NCI-H146 treated with DMSO at 0.1 percent for 48 hours (cell line): ENCODE measurements at regions not wholly inside any gene's neighbourhood (a gene's known extent, or its start where the extent isn't known, plus 50 kb on each side); places are given as distances from the start of the nearest gene placed in this dataset.

Experiments used
- DNase-seq: peaks from one replicate; lab custom pipeline; 2025; ENCODE audit not compliant: unreplicated experiment; lab: John Stamatoyannopoulos, UW

GRCh38 chr9:78848061-78848460 is 551.1 kb downstream of the PSAT1 start:
- peak; percentile 3 for DNase-seq

- no peak for DNase-seq
These were observed 559.2 kb downstream of the PSAT1 start for GRCh38 chr9:78856144-78856543.

- no peak for DNase-seq
These were observed 559.9 kb downstream of the PSAT1 start for GRCh38 chr9:78856781-78857180.

DNA sequence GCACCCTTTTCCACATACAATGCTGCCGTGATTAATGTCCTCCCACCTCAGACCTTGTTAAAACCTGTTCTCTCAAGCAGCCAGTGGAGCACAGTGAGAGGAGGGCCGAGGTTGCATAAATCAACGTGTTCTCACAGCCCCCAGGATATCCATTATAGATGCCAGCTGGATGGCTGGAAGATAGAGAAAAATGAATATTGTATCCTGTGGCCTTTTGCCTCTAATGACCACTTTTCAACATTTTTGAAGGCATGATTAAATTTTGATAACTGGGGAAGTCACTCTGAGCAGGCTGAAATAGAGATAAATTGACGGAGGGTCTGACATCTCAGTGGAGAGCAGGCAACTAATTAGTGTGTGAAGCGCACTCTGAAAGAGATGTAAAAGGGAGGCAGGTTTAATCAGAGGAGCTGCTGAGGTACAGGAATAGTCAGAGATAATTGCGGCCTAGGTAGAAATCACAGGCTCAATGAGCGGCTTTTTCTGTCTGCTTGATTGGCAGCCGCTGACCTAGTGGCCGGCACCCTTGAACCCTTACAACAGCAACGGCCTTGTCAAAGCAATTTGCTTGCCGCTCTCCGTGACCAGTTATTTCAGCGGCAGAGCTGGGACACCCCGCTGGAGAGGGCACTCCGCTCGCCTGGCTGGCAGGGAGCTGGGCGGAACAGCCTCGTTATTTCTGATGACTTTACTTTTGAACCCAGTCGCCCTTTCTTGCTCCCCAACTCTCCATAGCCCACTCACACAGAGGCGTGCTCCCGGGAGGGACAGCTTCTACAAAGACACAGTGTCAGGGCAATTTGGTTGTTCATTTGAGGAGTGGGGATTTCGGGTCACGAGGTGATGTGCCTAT is 560.7 kb downstream of the PSAT1 start:
- peak; percentile 44 for DNase-seq

DNA sequence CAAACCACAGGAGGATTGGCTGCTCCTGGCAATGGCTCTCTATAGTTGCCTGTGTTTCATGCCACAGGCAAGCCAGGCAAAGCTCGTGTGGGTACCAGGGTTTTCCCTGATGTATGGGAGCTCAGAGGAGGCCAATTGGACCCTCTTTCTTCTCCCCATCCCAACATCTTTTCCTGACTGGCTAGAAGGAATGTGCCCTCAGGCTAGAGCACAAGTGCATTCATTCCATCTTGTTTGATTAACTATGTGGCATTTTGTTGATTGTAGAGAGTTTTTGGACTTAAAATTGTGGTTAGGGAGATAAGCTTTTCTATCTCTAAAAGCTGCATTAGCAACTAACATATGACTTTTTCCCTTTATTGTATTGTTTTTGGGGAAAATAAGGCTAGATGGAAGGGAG is 561.3 kb downstream of the PSAT1 start:
- DNase-seq: no peak

DNA sequence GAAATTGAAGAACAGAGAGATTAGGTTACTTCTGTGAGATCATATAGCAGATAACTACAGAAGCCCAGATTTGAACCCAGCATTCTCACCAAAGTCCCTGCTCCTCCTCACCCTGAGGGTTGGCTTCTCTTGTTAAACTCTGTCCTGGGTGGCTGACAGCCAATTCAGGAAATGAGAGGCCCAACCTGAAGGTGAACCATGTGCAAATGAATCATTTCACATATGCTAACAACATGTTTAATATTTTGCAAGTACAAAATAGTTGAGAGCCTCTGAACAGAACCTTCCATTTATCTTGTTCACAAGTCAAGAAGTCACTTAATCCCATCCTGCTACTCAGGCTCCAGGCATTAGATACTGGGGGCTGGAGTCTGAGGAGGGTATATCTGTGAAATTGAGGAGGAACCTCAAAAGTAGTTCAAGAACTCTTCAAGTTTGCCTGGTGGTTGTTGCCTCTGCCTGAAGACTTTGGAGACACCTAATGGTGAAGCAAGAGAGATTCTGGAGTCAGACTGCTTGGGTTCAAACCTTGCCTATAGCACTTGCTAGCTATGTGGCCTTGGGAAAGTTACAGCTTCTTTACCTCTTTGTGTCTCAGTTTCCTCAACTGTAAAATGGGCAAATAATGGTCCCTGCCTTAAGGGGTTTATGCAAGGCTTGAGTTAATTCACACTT is 564.0 kb downstream of the PSAT1 start:
- no peak for DNase-seq

DNA sequence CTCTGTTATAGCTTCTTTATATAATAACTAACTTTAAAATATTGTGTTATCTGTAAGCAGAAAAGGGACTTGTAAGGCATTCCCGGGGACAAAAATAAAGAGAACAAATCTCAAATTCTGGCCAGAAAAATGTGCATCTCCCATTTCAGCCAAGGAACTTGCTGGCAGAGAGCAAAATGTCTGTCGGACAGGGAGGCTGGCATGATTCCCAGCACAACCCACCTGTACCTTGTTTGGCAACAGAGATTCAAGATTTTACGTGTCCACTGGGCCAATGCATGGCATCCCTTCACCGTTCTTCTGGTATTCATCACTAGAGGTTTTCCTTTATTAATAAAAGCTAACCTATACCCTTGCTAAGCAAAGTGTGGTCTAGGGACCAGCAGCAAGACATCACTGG is 566.6 kb downstream of the PSAT1 start:
- DNase-seq: no peak

GRCh38 chr9:78865737-78866136 is 568.8 kb downstream of the PSAT1 start:
- DNase-seq: no peak

GRCh38 chr9:78866207-78867132 is 569.5 kb downstream of the PSAT1 start:
- no peak for DNase-seq

DNA sequence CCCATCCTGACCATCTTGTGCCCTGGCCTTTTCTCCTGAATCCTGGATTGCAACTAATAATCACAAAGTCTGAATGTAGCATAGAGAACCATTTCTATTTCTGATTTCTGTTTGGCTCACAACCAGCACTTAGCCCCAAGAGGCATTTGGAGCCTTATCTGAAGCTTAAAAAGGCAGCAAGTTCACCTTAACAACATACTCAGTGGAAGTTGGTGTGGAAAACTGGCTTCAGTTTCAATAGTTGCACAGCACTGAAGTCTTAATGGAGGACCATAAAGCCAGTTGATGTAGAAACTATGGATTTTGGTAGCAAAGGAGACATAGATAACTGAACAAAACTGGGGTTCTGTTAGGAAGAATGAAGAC is 574.1 kb downstream of the PSAT1 start:
- no peak for DNase-seq

- DNase-seq: no peak
These were observed 574.8 kb downstream of the PSAT1 start for GRCh38 chr9:78871452-78872331.

- DNase-seq: no peak
These were observed 577.1 kb downstream of the PSAT1 start for GRCh38 chr9:78874061-78874460.

DNA sequence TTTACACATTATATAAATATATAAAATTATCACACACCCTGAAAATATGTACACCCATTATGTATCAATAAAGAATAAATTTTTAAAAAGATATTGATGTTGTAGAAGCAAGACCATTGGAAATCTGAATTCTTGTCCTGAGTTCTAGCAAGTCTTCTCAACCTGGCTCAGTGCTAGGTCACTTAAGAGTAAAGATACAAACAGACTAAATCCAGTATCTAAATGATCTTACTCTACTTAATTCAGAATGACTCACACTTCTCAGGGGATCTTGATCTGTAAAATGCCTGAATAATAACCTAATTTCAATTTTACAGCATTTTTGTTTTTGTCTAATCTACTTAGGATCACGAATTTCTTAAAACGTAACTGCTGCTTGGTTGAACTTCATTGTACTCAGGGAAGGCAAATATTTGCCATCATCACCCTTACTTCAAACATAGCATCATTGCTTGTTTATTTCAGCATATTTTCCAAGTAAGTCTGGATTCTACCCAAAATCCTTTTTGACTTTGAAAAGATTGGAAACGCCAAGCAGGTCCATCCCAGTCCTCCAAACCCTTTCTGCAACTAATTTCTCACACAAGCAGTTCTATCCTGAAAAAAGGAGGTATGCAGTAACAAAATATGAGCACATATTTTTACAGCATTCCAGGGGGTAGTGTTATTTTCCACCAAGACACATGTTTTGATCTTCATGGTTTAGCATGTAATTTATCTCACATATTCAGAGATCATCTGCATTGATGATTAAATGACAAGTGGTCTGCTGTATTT is 582.6 kb downstream of the PSAT1 start:
- DNase-seq: no peak

DNA sequence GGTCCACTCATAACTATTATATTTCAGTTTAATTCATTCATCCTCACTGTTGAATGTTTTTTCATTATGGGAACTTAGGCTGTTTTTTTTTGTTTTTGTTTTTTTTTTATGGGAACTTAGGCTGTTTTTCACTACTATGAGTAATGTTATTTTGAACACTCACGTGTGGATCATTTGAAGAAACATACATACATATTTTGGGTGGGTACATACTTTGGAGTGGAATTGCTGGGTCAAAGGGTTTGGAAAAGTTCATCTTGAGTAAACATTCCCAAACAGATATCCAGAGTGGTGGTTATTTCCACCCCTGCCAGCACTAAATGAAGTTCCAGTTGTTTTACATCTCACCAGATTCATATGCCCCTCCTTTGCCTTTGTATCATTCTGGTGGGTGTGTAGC is 584.4 kb downstream of the PSAT1 start:
- DNase-seq: no peak

- DNase-seq: no peak
These were observed 585.6 kb downstream of the PSAT1 start for GRCh38 chr9:78882481-78882880.

GRCh38 chr9:78884611-78885150 is 587.8 kb downstream of the PSAT1 start:
- DNase-seq: no peak

DNA sequence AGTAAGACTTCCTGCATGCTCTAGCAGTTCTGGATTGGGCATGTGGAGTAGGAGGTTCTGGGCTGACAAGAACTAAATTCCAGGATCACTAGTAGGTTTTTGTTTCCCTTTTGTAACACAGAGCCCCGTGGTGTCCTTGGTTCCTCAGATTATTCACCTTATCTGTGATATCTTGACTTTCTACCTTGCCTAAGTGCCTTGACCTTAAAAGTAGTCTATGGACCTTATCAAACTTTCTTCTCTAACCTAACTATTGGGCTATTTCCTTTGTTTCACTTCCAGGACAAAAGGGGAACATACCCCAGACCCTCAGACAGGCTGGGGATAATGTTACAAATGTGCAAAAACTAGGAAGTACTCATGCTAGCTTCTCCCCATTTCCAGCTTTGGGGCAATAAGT is 595.3 kb downstream of the PSAT1 start:
- DNase-seq: no peak

GRCh38 chr9:78892769-78893168 is 595.8 kb downstream of the PSAT1 start:
- DNase-seq: no peak

DNA sequence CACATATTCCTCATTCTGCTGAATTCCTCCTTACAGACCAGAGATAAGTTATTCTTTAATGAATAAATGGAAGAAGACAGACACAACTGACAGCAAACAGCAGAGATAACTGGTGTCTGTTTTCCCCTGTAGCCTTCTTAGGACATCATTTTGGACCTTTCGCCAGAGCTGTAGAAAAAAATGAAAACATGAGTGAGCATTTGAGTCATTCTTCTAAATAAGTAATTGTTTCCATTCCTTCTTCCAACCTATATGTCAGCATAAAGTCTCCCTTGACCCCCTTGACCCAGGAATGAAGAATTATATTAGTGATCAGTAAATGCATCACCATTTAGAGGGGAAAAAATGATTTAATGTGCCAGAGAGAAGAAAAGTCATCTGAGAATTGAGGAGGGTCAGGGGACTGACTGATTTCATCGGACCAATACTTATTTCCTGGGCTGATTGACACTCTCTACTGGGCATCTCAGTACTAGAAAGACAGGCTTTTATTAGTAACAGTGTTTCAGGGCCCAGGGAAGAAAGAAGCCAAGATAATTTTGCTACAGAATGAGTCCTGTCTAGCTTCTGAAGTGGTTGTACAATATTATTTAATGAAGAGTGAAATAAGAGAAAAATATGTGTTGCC is 597.0 kb downstream of the PSAT1 start:
- DNase-seq: no peak
